ENCODE measurements at regions not wholly inside any gene's neighbourhood (a gene's known extent, or its start where the extent isn't known, plus 50 kb on each side); places are given as distances from the start of the nearest gene placed in this dataset.

GRCh38 chr5:108524564-108524963 is 142.7 kb upstream of the FBXL17 start:
- FAIRE-seq (no peak), DNase-seq (ENCODE audit: low read depth, low spot score) (no peak)
- POLR2A ChIA-PET, result no interaction called here
- no peak overlapping the region for H3K4me2 ChIP-seq (ENCODE audit: insufficient read depth, low read length)
- H3K9me3 ChIP-seq (replicated peaks; ENCODE audit: control insufficient read depth, insufficient read depth, low read length), result no peaks in the 10 kb centered on the region
- H3K9ac ChIP-seq (replicated peaks; ENCODE audit: extremely low read depth, insufficient read depth, low read length), result no peak overlapping the region
- H3K4me3 ChIP-seq (replicated peaks in 1 of 3; ENCODE audit: insufficient read depth in 1 of 3, low read depth in 1 of 3, low read length in 3 of 3), result no peak overlapping the region
- H3K4me1 ChIP-seq (ENCODE audit: control insufficient read depth, extremely low read depth, insufficient read depth, low read length), result no peaks in the 10 kb centered on the region
- no peaks in the 10 kb centered on the region for H4K20me1 ChIP-seq (replicated peaks; ENCODE audit: control insufficient read depth, extremely low read depth, insufficient read depth, low read length)
- no peaks in the 10 kb centered on the region for H3K27me3 ChIP-seq (ENCODE audit: control insufficient read depth in 2 of 2, insufficient read depth in 2 of 2, low read length in 2 of 2)
- intact Hi-C loops (cut with micrococcal nuclease) (loop anchor here (5.0 kb wide), 1 partner anchor 673 kb away; no protein-coding TSS in a partner anchor), dilution Hi-C loops (cut with MboI; ENCODE audit: extremely low pct_ligation_motif_present, low sequenced_read_pairs) (no loop called here)
- H3K36me3 ChIP-seq (ENCODE audit: control insufficient read depth in 2 of 2, extremely low read depth in 1 of 2, insufficient read depth in 2 of 2, low read length in 2 of 2), result no peaks in the 10 kb centered on the region
- no peak for TF ChIP-seq POLR2A (IDR thresholded peaks at IDR 0.05; ENCODE audit: low read depth, low read length)
- no peak for TF ChIP-seq EZH2 (IDR thresholded peaks at IDR 0.05; ENCODE audit: borderline replicate concordance, low read depth, low read length, severe bottlenecking)
- no peak for TF ChIP-seq GATA2 (IDR thresholded peaks at IDR 0.05; ENCODE audit: insufficient read depth, insufficient read length, low read depth, low read length)
- no peak for TF ChIP-seq MYC (IDR thresholded peaks at IDR 0.05; ENCODE audit: low read depth, low read length)
- no peak for TF ChIP-seq JUN (IDR thresholded peaks at IDR 0.05; ENCODE audit: borderline replicate concordance, insufficient read depth, insufficient read length, low read depth)
- no peak for TF ChIP-seq FOS (IDR thresholded peaks at IDR 0.05; ENCODE audit: borderline replicate concordance, insufficient read depth, low read length)
- no peak for TF ChIP-seq MAX (IDR thresholded peaks at IDR 0.05; ENCODE audit: insufficient read depth, insufficient read length)
- no peak for TF ChIP-seq CTCF (IDR thresholded peaks at IDR 0.05; ENCODE audit: extremely low read depth in 1 of 2, insufficient read depth in 1 of 2, low read depth in 1 of 2, low read length in 2 of 2)
- no peak for TF ChIP-seq POLR2AphosphoS5 (IDR thresholded peaks at IDR 0.05; ENCODE audit: insufficient read depth, low read depth, low read length)
- H3K27ac ChIP-seq (ENCODE audit: insufficient read depth, low read depth, low read length), result no peak overlapping the region
- H2AFZ ChIP-seq (ENCODE audit: low read depth, low read length), result no peak overlapping the region
- H3K9me1 ChIP-seq (replicated peaks; ENCODE audit: control insufficient read depth, extremely low read depth, insufficient read depth, low read length), result no peaks in the 10 kb centered on the region
- CTCF ChIA-PET, result interaction anchor here (2.0 kb wide), 1 partner anchor 1164 kb away, joined by 6 read pairs; no protein-coding TSS in a partner anchor
- no TSS peak for BruUV-seq (replicated peaks)
- no peaks in the 10 kb centered on the region for H3K79me2 ChIP-seq (ENCODE audit: control insufficient read depth, insufficient read depth, low read length)

Data from endothelial cell of umbilical vein (primary cell).